Islet of Langerhans (tissue), 1 donor: ENCODE measurements at regions not wholly inside any gene's neighbourhood (a gene's known extent, or its start where the extent isn't known, plus 50 kb on each side); places are given as distances from the start of the nearest gene placed in this dataset.

ENCODE experiments used
- FAIRE-seq: peaks from one replicate; lab custom pipeline; 2011; peaks lifted over from hg19 to GRCh38; lab: Jason Lieb, UNC

DNA sequence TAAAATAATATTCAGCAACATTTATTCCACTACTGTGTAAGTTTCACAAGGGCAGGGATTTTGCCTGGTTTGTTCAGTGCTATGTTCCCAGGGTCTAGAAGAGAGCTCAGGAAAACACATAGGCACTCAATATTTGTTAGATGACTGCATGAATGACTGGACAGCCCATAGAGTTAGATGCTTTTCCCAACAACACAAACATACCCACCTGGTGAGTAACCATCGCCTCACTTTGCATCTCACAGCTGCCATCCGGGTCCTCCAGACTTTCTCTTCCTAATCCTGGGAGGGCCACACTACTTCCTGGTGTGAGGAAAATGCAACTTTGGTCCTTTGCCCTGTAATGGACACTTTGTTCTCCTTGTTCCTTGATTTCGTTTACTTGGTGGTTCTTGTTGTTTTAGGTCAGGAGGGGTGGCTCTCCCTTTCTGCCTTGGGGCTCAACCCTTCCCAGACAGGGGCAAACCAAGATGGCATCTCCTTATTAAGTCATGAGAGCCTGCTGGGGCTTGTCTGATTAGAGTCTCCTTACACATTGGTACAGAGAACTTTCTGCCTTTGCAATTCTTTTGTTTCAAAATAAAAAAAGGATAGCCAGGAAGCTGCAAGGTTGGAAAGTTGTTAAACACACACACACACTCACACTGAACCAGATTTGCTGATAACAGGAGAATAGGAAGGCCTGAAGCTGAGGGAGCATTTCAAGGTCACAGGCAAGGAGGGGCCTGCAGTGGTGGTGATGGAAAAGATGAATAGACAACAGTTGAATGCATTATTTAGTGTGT lies 190.6 kb downstream of the MID1IP1 start:
- no peak for FAIRE-seq

GRCh38 chrX:38992441-38993096 lies 191.3 kb downstream of the MID1IP1 start:
- FAIRE-seq: no peak

GRCh38 chrX:38993500-38993899 lies 192.2 kb downstream of the MID1IP1 start:
- FAIRE-seq: no peak

GRCh38 chrX:38999099-38999498 lies 197.8 kb downstream of the MID1IP1 start:
- no peak for FAIRE-seq

- FAIRE-seq: no peak
Measured at GRCh38 chrX:38999967-39000745, 198.9 kb downstream of the MID1IP1 start.

- no peak for FAIRE-seq
Measured at GRCh38 chrX:39000802-39001201, 199.5 kb downstream of the MID1IP1 start.

- no peak for FAIRE-seq
Measured at GRCh38 chrX:39002466-39002865, 201.2 kb downstream of the MID1IP1 start.

DNA sequence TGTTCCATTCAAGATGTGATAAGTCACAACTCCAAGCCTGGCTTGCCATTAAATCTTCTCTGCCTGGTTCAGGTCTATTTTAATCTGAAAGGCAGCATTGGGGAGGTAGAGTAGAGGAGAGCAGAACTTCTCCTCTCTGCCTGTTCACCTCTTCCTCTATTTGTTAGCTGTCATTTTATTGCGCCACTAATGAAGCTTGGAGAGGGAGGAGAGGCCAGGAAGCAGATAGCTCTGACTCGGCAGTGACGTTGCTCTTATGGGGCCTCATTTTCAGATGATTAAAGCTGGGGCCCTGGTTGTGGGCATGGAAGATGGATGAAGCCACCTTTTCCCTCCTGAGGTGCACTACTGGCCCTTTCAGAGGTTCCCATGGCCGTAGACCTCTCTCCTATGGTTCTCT lies 207.3 kb downstream of the MID1IP1 start:
- FAIRE-seq: no peak

DNA sequence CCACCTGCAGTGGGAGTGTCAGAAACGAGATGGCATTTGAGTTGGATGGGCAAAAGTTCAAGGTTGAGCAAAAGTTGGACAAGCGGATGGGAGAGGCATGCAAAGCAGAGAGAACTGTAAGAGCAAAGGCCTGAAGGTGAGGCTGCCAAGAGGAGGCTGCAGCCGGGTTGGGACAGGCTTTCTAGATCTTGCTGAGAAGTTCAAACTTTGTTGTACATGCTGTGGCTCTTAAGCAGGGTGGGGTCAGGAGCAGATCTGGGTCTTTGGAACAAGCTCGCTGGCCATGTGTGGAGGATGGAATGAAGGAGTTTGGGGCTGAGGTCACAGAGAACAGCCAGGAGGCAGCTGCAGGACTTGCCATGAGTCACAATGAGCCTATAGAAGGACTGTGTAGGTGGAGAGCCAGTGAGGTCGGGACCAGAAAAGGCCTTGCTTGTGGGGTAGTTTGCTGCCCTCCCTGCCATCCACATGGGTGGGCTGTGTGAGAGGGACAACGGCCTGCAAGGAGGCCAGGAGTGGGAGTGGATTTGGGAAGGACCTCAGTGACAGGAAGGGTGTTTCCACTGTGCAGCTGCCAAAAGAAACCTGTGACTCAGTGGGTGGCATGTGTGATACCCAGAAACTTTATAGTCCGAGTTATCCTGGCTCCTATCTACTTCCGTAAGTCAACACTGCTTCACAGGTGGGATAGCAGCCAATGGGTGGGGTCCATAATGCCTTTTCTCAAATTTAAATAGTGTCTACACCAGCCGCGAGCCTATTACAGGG lies 210.4 kb downstream of the MID1IP1 start:
- FAIRE-seq: no peak

GRCh38 chrX:39012621-39013111 lies 211.4 kb downstream of the MID1IP1 start:
- no peak for FAIRE-seq

GRCh38 chrX:39016556-39016955 lies 215.3 kb downstream of the MID1IP1 start:
- no peak for FAIRE-seq

GRCh38 chrX:39017077-39017476 lies 215.8 kb downstream of the MID1IP1 start:
- FAIRE-seq: no peak

DNA sequence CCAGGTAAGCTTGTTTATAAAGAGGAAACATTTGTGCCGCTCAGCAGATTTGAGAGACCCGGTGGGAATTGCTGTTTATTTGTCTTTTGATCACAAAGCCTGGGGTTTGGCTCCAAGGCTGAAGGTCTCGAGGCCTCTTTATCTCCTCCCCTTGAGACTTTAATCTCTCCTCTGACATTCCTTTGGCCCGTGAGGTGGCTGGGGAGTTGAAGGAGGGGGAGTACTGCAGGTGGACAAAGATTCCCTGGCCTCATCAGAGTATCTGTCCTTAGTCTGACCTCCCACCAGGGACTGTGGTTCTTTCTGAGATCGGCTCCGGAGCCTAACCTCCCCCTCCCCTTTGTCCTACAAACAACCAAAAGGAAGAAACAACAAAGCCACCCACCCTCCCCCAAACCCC lies 216.5 kb downstream of the MID1IP1 start:
- no peak for FAIRE-seq

- FAIRE-seq: no peak
Measured at GRCh38 chrX:39018541-39018940, 217.3 kb downstream of the MID1IP1 start.

GRCh38 chrX:39019056-39019455 lies 217.8 kb downstream of the MID1IP1 start:
- FAIRE-seq: no peak

DNA sequence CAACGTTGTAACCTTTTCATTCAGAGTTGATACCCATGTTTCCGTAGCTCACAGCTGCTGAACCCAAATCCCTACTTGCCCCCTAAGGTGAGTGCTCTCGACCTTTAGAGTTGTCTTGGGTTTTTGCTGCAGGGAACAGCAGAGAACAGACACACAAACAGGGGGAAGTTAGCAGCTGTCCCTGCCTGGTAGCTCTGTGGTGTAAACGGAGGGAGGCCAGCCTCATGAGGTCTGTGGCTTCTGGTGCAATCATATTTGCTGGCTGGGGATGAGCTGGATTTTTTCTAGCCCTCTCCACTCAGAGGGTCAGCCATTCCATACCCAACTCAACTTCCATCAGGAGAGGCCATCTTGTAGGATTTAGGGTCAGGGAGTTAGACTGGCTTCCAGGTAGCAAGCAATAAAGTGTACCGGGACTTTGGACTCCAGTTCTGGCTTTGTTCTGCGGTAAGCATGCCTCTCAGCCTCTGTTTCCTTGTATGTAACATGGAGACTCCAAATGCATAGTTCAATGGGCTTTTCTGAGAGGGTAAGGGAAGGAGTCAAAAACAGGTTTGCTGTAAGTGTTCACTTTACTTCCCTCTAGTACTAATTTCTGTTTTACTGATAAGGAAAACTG lies 218.9 kb downstream of the MID1IP1 start:
- no peak for FAIRE-seq

DNA sequence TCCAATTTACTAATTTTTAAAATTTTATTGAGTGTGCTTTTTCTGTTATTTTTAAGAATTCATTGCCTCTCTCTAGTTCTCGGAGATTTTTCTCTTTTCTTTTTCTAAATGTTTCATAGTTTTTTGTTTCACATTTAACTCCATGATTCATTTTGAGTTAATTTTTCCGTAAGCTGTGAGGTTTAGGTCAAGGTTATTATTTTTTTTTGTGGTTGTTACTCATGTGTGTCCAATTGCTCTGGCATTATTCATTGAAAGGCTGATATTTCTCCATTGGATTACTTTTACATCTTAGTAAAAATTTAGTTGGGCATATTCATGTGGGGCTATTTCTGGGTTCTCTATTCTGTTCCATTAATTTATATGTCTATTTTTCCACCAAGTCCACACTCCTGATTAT lies 220.8 kb downstream of the MID1IP1 start:
- no peak for FAIRE-seq

- no peak for FAIRE-seq
Measured at GRCh38 chrX:39029221-39029620, 228.0 kb downstream of the MID1IP1 start.

DNA sequence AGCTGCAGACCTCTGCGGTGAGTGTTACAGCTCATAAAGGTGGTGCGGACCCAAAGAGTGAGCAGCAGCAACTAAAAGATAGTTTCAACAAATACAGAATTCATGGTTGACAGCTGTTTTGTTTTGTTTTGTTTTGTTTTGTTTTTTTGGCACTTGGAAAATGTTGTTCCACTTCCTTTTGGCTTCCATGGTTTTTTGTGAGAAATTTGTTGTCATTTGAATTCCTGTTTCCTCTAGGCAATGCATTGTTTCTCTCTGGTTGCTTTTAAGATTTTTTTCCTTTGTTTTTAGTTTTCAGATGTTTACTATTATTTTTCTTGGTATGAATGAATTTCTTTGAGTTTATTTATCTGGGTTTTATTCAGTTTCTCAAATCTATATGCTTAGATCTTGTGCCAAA lies 229.4 kb downstream of the MID1IP1 start:
- FAIRE-seq: no peak

DNA sequence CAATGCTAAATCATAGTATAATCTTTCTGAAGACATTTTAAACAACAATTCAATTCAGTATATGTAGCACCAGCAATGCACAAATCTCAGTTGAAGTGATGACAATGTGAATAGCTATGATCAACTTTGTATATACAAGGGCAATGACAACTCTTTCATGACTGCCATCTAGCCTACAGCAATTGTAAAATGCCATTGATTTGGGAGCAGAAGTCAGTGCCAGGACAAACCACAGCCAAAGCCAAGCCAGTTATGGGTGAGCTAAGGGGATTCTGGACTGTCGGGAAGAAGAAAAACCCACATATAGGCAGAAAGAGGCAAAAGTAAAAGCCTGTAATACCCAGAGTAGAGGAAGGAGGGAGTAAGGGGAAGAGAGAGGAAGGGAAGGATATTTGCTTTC lies 238.6 kb downstream of the MID1IP1 start:
- FAIRE-seq: no peak

- no peak for FAIRE-seq
Measured at GRCh38 chrX:39043838-39044550, 242.7 kb downstream of the MID1IP1 start.
